ENCODE measurements at regions not wholly inside any gene's neighbourhood (a gene's known extent, or its start where the extent isn't known, plus 50 kb on each side); places are given as distances from the start of the nearest gene placed in this dataset.

- DNase-seq = no peak
These were observed 430.5 kb downstream of the HLX start for GRCh38 chr1:221309723-221310122.

DNA sequence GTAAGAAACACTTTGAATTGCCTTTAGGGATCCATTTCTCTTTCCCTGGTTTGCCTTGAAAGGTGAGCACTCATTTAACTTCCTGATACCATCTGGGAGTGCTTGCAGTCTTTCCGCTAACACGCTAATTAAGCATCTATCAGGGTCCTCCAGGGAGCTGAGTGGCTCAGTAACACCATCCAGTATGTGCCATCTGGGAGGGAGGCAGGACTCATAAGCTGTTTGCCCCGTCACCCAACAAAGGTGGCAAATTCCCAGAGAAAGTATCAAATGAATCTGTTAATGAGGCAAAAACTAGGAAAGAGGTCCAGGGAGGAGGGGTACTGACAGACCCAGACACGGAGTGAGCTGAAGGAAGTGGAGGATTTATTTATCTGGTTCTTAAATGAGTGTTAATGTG, 430.9 kb downstream of the HLX start:
- DNase-seq = no peak

DNA sequence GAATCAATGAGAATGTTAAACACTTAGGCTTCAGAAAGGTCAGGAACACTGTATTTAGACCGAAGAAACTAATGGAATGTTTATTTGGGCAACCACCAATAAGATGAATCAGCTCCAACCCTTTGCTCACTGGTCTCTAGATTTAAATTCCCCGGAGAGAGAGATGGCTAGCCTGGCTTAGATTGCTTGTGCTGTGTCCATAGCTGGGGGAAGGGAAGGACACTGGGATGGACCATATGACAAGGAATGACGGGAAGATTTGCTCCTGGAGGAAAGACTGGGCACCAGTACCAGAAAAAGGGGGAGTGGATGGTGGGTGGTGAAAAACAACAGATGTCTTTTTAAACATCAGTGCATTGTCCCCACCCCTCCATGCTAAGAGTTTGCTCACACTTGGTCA, 426.6 kb downstream of the DUSP10 start:
- DNase-seq = no peak

GRCh38 chr1:221316491-221317056, 425.3 kb downstream of the DUSP10 start:
- DNase-seq = no peak

DNA sequence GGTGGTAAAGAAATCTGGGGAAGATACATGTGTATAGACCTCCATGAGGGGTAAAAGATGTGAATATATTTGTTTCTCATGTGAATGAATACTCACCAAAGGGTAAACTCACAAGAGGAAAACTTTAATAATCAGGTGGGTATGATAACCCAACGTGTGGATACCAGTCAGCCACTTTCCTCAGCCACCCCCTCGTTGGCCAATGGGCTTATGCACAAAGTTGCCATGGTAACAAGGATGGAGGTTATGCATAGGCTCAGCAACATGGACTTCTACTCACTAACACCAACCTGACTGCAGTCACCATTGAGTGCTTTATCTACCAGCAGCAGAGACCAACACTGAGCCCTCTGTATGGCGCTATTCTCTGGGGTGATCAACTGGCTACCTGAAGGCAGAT, 424.4 kb downstream of the DUSP10 start:
- no peak for DNase-seq

DNA sequence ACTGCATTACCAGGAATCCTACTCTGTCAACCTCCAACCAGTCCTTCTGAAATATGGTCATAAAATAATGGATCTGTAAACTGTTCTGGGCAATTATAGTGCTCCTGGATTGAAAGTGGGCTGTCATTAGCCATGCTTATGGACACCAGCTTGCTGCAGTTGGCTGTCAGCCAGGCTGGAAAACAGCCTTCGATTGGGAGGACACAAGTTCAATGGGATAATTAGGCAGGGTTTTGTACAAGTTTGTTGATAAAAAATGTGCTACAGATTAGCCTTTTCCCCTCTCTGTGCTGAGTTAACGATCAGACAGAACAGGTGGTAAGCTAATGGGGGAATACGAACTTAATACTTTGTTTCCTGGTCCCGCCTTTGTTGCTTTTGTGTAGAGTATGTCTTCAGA, 413.9 kb downstream of the DUSP10 start:
- DNase-seq = no peak

DNA sequence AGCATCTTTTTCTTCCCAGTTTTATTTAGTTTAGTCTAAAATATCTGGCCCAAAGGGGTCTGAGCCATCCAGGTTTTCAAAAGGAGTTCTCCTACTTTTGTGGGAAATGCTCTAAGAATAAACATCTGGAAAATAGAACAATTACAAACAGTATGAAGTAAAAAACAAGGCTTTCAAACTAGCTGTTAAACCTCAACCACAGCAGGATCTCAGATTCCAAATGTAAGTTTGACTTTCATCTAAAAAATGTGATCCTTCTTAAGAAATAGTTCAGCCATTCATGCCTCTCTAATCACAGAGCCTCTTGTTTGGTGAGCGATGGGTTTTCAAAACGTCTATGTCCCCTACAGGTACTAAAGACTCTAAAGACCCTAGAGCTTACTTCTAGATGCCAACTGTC, 413.5 kb downstream of the DUSP10 start:
- no peak for DNase-seq

- DNase-seq = no peak
These were observed 410.4 kb downstream of the DUSP10 start for GRCh38 chr1:221331273-221332183.

DNA sequence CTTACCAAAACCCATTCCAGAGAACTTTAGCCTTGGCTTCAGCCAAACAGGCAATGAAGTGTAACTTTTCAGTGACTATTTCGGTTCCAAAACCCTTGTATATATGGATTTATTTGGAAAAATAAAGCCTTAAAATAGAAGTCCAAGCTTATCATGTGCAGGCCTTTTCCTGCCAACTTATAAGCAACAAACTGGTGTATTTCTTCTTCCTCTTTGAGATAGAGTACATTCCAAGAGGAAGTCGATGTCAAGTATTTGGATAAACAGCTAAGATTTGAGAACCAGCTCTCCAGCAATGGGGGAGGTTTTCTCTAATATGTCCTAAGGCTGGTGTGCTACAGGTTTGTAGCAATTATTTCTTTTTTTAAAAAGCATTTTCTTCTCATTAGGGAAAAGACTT, 407.8 kb downstream of the DUSP10 start:
- DNase-seq = no peak

- DNase-seq = no peak
These were observed 406.5 kb downstream of the DUSP10 start for GRCh38 chr1:221335161-221336101.

DNA sequence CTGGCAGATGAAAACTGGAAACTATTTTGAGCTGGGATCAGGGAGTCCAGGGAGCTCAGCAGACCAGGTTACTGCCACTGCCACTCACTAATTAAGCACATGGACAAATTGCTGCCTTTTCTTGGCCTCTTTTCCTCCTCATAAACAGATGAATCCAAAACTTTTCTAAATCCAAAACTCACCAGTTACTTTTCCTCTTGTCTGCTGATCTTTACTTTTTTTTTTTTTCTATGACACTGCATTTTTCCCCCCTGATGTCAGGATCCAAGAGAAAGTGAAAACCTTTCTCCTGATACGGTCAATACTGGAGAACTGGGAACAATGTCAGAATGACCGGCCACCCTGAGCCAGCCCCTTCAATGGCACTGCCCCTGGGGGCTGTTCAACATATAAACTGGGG, 405.8 kb downstream of the DUSP10 start:
- no peak for DNase-seq

DNA sequence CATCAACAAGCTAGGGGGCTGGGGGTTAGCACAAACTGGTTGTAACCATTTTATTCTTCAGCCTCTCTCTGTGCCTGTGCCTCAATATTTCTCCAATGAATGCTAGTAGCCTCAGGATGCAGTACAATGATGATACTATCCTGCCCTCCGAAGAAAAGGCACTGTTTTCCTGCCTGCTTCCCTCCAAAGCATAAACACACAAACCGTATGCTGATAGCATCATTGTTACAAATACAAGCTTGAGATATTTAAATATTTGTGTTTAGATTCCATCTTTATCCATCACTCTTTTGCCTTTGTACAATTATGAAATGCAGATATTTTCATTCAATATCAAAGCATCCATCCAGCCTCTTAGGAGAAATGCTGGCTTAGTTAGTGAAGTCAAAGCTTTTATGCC, 404.8 kb downstream of the DUSP10 start:
- no peak for DNase-seq

DNA sequence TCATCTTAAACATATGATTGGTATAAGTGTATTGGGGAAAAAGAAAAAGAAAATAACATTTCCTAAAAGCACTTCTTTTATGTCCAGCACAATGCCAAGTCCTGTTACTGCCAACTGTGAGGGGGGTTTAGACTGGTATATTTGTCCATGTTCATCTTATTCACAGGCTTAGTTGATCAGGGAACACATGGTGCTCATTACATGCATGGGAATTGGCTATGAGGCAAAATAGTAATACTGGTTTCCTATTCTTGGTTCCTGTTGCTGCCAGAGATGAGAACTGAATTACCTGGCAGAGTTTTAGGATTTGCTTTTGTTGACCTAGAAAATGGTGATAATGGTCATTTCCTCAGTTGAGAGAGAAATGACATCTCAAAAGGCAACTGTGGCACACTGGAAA, 398.8 kb downstream of the DUSP10 start:
- DNase-seq = no peak

DNA sequence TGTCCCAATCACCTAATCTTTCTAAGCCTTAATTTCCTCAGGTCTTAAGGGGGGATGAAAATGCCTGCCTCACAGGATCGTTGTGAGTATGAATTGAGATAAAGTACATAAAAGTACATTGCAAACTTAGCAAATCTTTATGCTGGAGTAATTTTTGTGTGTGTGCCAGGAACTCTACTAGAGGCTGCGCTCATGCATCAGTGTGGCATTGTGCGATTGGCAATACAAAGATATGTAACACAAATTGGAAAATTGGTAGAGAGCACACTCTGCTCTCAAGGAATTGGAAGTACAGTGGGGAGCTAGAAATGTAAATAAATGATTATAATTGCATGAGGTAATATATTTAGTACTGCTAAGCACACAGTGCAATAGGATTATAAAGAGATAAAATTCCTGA, 398.3 kb downstream of the DUSP10 start:
- DNase-seq = no peak

DNA sequence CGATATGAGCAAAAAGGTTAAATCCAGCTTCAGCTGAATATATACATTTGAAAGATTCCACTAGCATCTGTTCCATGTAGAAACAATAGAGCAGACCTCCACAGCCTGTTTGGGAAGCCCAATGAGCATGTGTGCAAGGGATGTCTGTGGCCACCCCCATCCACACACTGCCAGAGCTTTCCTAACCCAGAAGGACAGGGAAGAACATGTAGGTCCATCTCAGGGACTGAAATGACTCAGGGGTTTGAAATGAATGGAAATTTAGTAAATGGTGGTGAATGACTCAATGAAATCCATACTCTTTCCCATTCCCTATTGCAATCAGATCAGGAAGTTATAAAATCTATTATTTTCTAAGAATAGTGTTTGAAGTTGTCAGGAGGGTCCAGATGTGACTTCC, 397.2 kb downstream of the DUSP10 start:
- no peak for DNase-seq

- no peak for DNase-seq
These were observed 394.2 kb downstream of the DUSP10 start for GRCh38 chr1:221347706-221348105.

DNA sequence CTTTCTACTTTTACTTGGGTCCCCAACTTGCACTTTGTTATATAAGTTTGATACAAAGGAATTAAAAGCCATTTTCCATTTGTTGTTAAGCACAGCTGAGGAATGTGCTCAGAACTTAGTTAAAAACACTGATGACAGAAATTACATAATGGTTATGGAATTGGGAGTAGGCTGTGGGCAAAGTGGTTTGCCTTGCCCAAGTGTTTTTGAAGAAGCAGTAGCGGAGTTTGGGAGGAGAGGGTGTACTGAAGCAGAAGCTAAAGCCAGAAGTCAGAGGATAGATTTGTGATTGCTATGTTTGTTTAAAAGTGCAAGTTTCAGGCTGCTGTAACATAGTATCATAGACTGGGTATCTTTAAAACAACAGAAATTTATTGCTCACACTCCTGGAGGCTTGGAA, 391.8 kb downstream of the DUSP10 start:
- DNase-seq = no peak

DNA sequence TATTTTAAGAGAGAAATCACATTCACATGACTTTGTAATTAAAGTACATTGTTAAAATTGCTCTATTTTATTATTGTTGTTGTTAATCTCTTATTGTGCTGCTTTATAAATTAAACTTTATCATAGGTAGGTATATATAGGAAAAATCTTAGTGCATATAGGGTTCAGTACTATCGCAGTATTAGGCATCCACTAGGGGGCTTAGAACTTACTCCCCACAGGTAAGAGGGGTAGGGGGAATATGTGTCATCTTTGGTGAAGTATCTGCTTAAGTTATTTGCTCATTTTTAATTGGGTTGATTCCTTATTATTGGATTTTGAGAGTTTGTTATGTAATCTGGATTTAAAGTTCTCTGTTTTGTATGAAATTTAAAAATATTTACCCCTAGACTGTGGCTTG, 385.2 kb downstream of the DUSP10 start:
- no peak for DNase-seq

- no peak for DNase-seq
These were observed 378.9 kb downstream of the DUSP10 start for GRCh38 chr1:221363039-221363438.

GRCh38 chr1:221366495-221367110, 375.3 kb downstream of the DUSP10 start:
- DNase-seq = no peak

DNA sequence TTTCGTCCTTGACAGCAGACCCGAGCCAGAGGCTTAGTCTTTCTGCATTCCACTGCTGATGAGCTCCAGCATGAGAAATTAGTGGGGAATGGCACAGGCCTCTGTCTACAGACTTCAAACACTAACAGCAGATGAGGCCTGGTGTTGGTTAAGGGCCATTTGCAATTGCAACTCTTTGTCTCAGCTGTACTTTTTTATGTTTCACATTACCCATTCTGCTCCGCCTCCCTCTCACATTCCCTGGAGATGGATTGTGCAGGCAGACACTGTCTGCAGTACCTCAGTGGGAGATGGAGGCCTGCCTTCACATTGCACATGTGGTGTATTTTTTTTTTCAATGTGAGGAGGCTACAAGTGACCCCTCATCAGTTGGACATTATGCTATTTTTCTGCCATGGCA, 370.2 kb downstream of the DUSP10 start:
- no peak for DNase-seq

DNA sequence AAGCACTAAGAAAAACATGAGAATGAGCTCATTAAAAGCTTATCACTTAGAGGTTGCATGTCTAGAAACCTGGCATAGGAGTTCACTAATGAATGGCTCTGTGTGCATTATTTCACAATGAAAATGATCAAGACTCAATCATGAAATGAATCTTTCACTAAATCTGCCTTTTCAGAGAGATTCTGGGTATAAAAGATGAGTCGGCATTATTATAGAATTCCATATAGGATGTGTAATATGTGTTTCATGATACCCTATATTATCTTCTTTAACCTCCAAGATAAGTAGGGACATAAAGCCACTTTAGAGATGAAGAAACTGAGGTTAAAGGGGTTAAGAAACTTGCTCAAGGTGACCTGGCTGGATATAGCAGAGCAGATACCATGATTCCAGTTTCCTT, 368.1 kb downstream of the DUSP10 start:
- no peak for DNase-seq

DNA sequence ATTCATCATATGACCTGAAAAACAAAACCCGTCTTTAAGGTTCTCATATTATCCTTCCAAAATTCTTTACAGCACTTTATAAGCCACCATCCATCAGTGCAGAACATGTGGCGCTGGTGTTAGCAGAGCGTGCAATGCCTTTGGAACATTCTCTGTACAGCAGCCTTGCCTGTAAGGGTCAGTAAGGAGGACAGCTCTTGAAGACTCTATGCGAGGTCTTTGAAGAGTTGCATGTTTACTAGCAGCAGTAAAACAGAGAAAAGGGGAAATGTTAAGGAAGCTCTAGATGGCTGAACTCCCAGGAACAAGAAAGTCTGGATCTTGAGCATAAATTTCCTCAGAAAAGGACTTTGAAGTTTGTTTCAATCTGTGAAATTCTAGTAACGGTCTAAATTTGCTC, 365.6 kb downstream of the DUSP10 start:
- DNase-seq = no peak
